WTC11 (cell line): ENCODE measurements at regions not wholly inside any gene's neighbourhood (a gene's known extent, or its start where the extent isn't known, plus 50 kb on each side); places are given as distances from the start of the nearest gene placed in this dataset.
"Not testable (repeated sequence)": the region's sequence is repeated elsewhere in the genome, so short reads cannot be mapped to it uniquely, and the experiment has no call there.

ENCODE experiments used
- ATAC-seq: fragments of 200-7000 bp; cut with Tn5 transposase; 2 replicates; pipeline ENCODE4 v1.10.0; 2021; ENCODE audit warnings: mild to moderate bottlenecking, moderate library complexity
- CTCF ChIA-PET: fragments of 300-600 bp; sonication (Branson Sonifier 250); formaldehyde crosslinking; loops from one replicate; lab custom pipeline; 2021; ENCODE audit warnings: antibody characterized with exemption; lab: Charles Lee
- POLR2A ChIA-PET: fragments of 350-600 bp; sonication (Branson Sonifier 250); formaldehyde crosslinking; loops from one replicate; lab custom pipeline; 2021; ENCODE audit warnings: antibody characterized with exemption; lab: Charles Lee
- DNase-seq: peaks from one replicate; pipeline ENCODE4 v3.0.0; 2021; ENCODE audit warnings: low spot score
- H3K27ac Mint-ChIP-seq: 2 replicates; pipeline ENCODE4 v1.8.0; 2021; ENCODE audit warnings: mixed read lengths
- H3K27me3 Mint-ChIP-seq: 2 replicates; pipeline ENCODE4 v1.8.0; 2021; ENCODE audit warnings: low read depth, mild to moderate bottlenecking, moderate library complexity, mixed read lengths
- H3K36me3 Mint-ChIP-seq: 2 replicates; pipeline ENCODE4 v1.8.0; 2021; ENCODE audit warnings: mixed read lengths
- H3K4me1 Mint-ChIP-seq: 2 replicates; pipeline ENCODE4 v1.8.0; 2022; ENCODE audit warnings: mixed read lengths
- H3K4me3 Mint-ChIP-seq: 2 replicates; pipeline ENCODE4 v1.8.0; 2021; ENCODE audit warnings: mild to moderate bottlenecking, moderate library complexity, mixed read lengths
- H3K9me3 Mint-ChIP-seq: 2 replicates; pipeline ENCODE4 v1.8.0; 2021; ENCODE audit warnings: mixed read lengths
- FOXK1 ChIP-seq: sonication (generic); formaldehyde crosslinking; IDR thresholded peaks from 2 replicates; pipeline ENCODE4 v1.8.0; 2022; ENCODE audit warnings: mild to moderate bottlenecking, moderate library complexity, missing genetic modification reagents
- KAT7 ChIP-seq: sonication (generic); formaldehyde crosslinking; IDR thresholded peaks from 2 replicates; pipeline ENCODE4 v1.8.1; 2023; ENCODE audit warnings: missing genetic modification reagents, mild to moderate bottlenecking, borderline replicate concordance
- NR2C2 ChIP-seq: sonication (generic); formaldehyde crosslinking; IDR thresholded peaks from 2 replicates; pipeline ENCODE4 v1.8.0; 2022; ENCODE audit warnings: mild to moderate bottlenecking, missing genetic modification reagents
- PRRX2 ChIP-seq: fragments of 250-450 bp; sonication (Bioruptor Pico); IDR thresholded peaks from 2 replicates; pipeline ENCODE4 v1.8.0; 2021; ENCODE audit warnings: mild to moderate bottlenecking
- ZNF232 ChIP-seq: sonication (generic); formaldehyde crosslinking; IDR thresholded peaks from 2 replicates; pipeline ENCODE4 v1.8.0; 2022; ENCODE audit warnings: mild to moderate bottlenecking, missing genetic modification reagents
- ZNF263 ChIP-seq: sonication (generic); formaldehyde crosslinking; IDR thresholded peaks from 2 replicates; pipeline ENCODE4 v1.8.1; 2022; ENCODE audit warnings: low read depth, mild to moderate bottlenecking, moderate library complexity, missing genetic modification reagents
- ZNF396 ChIP-seq: fragments of 250-450 bp; sonication (Bioruptor Pico); IDR thresholded peaks from 2 replicates; pipeline ENCODE4 v1.8.0; 2021; ENCODE audit warnings: mild to moderate bottlenecking, moderate library complexity, borderline replicate concordance
- ZNF423 ChIP-seq: fragments of 250-450 bp; sonication (Bioruptor Pico); IDR thresholded peaks from 2 replicates; pipeline ENCODE4 v2.1.2; 2022; ENCODE audit warnings: mild to moderate bottlenecking, moderate library complexity
- ZNF671 ChIP-seq: fragments of 250-450 bp; sonication (Bioruptor Pico); IDR thresholded peaks from 2 replicates; pipeline ENCODE4 v1.8.0; 2021; ENCODE audit warnings: mild to moderate bottlenecking
- TF ChIP-seq, protein P1 (sequence below): sonication (generic); formaldehyde crosslinking; IDR thresholded peaks from 2 replicates; pipeline ENCODE4 v1.8.1; 2023; ENCODE audit warnings: mild to moderate bottlenecking, moderate library complexity, missing genetic modification reagents
- TF ChIP-seq, protein P2 (sequence below): sonication (generic); formaldehyde crosslinking; conservative IDR thresholded peaks from 2 replicates; pipeline ENCODE4 v1.8.1; 2023; ENCODE audit warnings: mild to moderate bottlenecking, low read depth, missing genetic modification reagents, moderate library complexity
- TF ChIP-seq, protein P3 (sequence below): sonication (generic); formaldehyde crosslinking; IDR thresholded peaks from 2 replicates; pipeline ENCODE4 v1.8.0; 2022; ENCODE audit warnings: mild to moderate bottlenecking, missing genetic modification reagents
- TF ChIP-seq, protein P4 (sequence below): fragments of 250-450 bp; sonication (Bioruptor Pico); IDR thresholded peaks from 2 replicates; pipeline ENCODE4 v1.9.0; 2021; ENCODE audit warnings: mild to moderate bottlenecking, borderline replicate concordance
- TF ChIP-seq, protein P5 (sequence below): fragments of 200-600 bp; IDR thresholded peaks from 2 replicates; pipeline ENCODE4 v1.8.0; 2022; ENCODE audit warnings: antibody characterized with exemption
- TF ChIP-seq, protein P6 (sequence below): fragments of 250-450 bp; sonication (Bioruptor Pico); IDR thresholded peaks from 2 replicates; pipeline ENCODE4 v1.8.0; 2021; ENCODE audit warnings: mild to moderate bottlenecking

DNA sequence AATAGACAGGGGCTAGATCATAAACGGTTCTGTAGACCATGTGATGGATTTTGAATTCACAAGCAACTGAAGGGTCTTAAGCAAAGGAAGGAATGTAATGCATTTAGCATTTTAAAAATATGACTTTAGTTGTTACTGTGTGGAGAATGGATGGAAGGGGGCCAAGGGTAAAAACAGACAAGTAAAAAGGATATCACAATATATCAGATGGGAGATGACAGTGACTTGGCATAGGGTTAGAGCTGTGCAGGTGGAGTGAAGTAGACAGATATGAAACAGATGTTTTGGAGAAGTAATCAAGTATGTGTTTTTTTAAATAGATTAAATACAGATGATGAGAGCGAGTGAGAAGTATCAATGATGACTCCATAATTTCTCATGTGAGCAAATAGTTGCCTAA lies 1116.0 kb upstream of the TENM3 start (continued):
- TF ChIP-seq, protein P1, sequence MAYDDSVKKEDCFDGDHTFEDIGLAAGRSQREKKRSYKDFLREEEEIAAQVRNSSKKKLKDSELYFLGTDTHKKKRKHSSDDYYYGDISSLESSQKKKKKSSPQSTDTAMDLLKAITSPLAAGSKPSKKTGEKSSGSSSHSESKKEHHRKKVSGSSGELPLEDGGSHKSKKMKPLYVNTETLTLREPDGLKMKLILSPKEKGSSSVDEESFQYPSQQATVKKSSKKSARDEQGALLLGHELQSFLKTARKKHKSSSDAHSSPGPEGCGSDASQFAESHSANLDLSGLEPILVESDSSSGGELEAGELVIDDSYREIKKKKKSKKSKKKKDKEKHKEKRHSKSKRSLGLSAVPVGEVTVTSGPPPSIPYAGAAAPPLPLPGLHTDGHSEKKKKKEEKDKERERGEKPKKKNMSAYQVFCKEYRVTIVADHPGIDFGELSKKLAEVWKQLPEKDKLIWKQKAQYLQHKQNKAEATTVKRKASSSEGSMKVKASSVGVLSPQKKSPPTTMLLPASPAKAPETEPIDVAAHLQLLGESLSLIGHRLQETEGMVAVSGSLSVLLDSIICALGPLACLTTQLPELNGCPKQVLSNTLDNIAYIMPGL (CRISPR knock-in tag), result no peak
- TF ChIP-seq, protein P2, sequence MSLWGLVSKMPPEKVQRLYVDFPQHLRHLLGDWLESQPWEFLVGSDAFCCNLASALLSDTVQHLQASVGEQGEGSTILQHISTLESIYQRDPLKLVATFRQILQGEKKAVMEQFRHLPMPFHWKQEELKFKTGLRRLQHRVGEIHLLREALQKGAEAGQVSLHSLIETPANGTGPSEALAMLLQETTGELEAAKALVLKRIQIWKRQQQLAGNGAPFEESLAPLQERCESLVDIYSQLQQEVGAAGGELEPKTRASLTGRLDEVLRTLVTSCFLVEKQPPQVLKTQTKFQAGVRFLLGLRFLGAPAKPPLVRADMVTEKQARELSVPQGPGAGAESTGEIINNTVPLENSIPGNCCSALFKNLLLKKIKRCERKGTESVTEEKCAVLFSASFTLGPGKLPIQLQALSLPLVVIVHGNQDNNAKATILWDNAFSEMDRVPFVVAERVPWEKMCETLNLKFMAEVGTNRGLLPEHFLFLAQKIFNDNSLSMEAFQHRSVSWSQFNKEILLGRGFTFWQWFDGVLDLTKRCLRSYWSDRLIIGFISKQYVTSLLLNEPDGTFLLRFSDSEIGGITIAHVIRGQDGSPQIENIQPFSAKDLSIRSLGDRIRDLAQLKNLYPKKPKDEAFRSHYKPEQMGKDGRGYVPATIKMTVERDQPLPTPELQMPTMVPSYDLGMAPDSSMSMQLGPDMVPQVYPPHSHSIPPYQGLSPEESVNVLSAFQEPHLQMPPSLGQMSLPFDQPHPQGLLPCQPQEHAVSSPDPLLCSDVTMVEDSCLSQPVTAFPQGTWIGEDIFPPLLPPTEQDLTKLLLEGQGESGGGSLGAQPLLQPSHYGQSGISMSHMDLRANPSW, result no peak
- TF ChIP-seq ZNF423 (no peak), KAT7 (CRISPR knock-in tag) (no peak), NR2C2 (CRISPR knock-in tag) (no peak)
- TF ChIP-seq, all 79 proteins: peak for 0

DNA sequence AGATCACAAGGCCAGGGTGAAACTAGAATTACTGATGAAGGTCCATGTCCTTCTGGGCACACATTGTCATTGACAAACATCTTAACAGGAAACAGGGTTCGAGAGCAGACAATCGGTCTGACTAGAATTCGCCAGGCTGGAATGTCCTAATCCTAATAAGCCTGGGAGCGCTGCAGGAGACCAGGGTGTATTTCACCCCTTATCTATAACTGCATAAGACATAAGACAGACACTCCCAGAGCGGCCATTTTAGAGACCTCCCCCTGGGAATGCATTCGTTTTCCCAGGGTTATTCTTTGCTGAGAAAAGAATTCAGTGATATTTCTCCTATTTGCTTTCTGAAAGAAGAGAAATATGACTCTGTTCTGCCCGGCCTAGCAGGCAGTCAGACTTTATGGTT lies 1112.9 kb upstream of the TENM3 start:
- H3K4me1 Mint-ChIP-seq, CTCF ChIA-PET, H3K27me3 Mint-ChIP-seq, POLR2A ChIA-PET, ATAC-seq, H3K4me3 Mint-ChIP-seq, DNase-seq, H3K27ac Mint-ChIP-seq: not testable (repeated sequence)
- Mint-ChIP-seq H3K9me3 (peaks cover 73% of the 10 kb centered on the region), H3K36me3 (peaks cover 40% of the 10 kb centered on the region)

DNA sequence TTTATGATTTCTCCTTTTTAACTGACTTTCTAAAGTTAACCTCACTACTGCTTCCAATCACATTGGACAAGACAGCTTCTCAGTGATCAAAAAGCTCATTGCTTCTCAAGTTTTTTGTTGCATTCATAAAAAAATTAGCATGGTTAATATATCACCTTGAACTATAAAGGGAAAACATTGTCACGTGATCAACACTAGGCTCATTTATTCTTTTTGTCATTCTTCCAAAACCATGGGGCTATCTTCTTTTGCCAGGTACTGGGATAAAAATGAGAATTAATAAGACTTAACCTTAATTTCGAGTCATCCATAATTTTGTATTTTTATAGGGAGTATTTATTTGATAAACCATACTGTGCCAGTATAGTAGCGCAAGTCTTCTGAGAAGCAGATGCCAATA lies 1105.9 kb upstream of the TENM3 start:
- peaks cover 9% of the 10 kb centered on the region for H3K9me3 Mint-ChIP-seq
- H3K4me3 Mint-ChIP-seq, result no peak overlapping the region
- peaks cover 2% of the 10 kb centered on the region for H3K27me3 Mint-ChIP-seq
- TF ChIP-seq, protein P1 (CRISPR knock-in tag), result no peak
- TF ChIP-seq, protein P3, sequence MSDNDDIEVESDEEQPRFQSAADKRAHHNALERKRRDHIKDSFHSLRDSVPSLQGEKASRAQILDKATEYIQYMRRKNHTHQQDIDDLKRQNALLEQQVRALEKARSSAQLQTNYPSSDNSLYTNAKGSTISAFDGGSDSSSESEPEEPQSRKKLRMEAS, result no peak
- TF ChIP-seq FOXK1 (no peak), ZNF232 (CRISPR knock-in tag) (no peak), PRRX2 (CRISPR knock-in tag) (no peak), ZNF263 (CRISPR knock-in tag) (no peak)
- no peak for ATAC-seq
- POLR2A ChIA-PET, result no interaction called here
- H3K36me3 Mint-ChIP-seq, result no peaks in the 10 kb centered on the region; the same call in 1 of the 2 replicates
- H3K4me1 Mint-ChIP-seq, result no peaks in the 10 kb centered on the region
- H3K27ac Mint-ChIP-seq, result no peak overlapping the region
- no peak for DNase-seq
- CTCF ChIA-PET, result no interaction called here

DNA sequence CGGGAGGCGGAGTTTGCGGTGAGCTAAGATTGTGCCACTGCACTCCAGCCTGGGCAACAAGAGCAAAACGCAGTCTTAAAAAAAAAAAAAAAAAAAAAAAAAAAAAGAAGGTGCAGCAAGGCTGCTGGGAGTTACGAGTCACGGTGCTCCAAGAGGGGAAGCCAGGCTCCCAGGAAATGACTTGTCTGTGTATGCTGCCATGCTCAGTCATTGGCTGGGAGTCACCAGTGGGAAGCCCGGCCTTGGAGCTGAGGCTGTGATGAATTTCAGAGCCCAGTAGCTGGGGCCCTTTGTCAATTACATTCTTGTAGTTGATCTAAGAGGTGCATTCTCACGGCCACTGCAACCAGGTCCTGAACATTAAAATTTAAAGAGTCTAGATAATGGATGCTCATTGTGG lies 1105.1 kb upstream of the TENM3 start:
- Mint-ChIP-seq H3K27ac (no peak overlapping the region), H3K9me3 (peaks cover 1% of the 10 kb centered on the region; the same call in 1 of the 2 replicates), H3K4me3 (no peak overlapping the region), H3K36me3 (no peaks in the 10 kb centered on the region), H3K4me1 (0 out of 2 replicates have a peak, but pooled peaks cover 3% of the 10 kb centered on the region), H3K27me3 (peaks cover 2% of the 10 kb centered on the region)
- DNase-seq (no peak), ATAC-seq (no peak; the same call in 1 of the 2 replicates)
- POLR2A ChIA-PET, result interaction anchor here (0.7 kb wide), 1 partner anchor 315 kb away, joined by 9 read pairs; no protein-coding TSS in a partner anchor
- CTCF ChIA-PET, result no interaction called here
- TF ChIP-seq, protein P4, sequence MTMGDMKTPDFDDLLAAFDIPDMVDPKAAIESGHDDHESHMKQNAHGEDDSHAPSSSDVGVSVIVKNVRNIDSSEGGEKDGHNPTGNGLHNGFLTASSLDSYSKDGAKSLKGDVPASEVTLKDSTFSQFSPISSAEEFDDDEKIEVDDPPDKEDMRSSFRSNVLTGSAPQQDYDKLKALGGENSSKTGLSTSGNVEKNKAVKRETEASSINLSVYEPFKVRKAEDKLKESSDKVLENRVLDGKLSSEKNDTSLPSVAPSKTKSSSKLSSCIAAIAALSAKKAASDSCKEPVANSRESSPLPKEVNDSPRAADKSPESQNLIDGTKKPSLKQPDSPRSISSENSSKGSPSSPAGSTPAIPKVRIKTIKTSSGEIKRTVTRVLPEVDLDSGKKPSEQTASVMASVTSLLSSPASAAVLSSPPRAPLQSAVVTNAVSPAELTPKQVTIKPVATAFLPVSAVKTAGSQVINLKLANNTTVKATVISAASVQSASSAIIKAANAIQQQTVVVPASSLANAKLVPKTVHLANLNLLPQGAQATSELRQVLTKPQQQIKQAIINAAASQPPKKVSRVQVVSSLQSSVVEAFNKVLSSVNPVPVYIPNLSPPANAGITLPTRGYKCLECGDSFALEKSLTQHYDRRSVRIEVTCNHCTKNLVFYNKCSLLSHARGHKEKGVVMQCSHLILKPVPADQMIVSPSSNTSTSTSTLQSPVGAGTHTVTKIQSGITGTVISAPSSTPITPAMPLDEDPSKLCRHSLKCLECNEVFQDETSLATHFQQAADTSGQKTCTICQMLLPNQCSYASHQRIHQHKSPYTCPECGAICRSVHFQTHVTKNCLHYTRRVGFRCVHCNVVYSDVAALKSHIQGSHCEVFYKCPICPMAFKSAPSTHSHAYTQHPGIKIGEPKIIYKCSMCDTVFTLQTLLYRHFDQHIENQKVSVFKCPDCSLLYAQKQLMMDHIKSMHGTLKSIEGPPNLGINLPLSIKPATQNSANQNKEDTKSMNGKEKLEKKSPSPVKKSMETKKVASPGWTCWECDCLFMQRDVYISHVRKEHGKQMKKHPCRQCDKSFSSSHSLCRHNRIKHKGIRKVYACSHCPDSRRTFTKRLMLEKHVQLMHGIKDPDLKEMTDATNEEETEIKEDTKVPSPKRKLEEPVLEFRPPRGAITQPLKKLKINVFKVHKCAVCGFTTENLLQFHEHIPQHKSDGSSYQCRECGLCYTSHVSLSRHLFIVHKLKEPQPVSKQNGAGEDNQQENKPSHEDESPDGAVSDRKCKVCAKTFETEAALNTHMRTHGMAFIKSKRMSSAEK (CRISPR knock-in tag), result no peak
- TF ChIP-seq, protein P5, sequence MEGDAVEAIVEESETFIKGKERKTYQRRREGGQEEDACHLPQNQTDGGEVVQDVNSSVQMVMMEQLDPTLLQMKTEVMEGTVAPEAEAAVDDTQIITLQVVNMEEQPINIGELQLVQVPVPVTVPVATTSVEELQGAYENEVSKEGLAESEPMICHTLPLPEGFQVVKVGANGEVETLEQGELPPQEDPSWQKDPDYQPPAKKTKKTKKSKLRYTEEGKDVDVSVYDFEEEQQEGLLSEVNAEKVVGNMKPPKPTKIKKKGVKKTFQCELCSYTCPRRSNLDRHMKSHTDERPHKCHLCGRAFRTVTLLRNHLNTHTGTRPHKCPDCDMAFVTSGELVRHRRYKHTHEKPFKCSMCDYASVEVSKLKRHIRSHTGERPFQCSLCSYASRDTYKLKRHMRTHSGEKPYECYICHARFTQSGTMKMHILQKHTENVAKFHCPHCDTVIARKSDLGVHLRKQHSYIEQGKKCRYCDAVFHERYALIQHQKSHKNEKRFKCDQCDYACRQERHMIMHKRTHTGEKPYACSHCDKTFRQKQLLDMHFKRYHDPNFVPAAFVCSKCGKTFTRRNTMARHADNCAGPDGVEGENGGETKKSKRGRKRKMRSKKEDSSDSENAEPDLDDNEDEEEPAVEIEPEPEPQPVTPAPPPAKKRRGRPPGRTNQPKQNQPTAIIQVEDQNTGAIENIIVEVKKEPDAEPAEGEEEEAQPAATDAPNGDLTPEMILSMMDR, result no peak
- TF ChIP-seq PRRX2 (CRISPR knock-in tag), result no peak
- no peak for TF ChIP-seq ZNF396
- TF ChIP-seq, protein P6, sequence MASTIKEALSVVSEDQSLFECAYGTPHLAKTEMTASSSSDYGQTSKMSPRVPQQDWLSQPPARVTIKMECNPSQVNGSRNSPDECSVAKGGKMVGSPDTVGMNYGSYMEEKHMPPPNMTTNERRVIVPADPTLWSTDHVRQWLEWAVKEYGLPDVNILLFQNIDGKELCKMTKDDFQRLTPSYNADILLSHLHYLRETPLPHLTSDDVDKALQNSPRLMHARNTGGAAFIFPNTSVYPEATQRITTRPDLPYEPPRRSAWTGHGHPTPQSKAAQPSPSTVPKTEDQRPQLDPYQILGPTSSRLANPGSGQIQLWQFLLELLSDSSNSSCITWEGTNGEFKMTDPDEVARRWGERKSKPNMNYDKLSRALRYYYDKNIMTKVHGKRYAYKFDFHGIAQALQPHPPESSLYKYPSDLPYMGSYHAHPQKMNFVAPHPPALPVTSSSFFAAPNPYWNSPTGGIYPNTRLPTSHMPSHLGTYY (CRISPR knock-in tag), result no peak
- no peak for TF ChIP-seq ZNF671
